ENCODE measurements at regions not wholly inside any gene's neighbourhood (a gene's known extent, or its start where the extent isn't known, plus 50 kb on each side); places are given as distances from the start of the nearest gene placed in this dataset.

DNA sequence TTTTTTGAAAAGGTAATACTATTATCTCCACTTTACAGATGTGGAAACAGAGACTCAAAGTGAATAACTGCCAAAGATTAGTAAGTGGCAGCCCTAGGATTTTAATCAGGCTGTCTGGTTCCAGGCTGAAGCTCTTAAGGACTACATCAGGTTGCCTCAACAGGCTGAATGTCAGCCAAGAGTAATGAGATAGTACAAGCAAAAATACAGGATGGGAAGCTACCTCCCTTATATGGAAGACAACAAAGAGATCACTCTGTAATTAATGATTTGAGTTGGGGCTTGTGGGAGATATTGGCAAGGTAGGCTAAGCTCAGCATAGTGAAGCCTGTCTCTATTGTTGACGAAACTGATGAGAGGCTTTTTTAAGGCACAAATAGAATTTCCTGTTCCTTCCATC is 323.1 kb downstream of the KCNJ3 start (continued):
- TF ChIP-seq ZNF138 (CRISPR knock-in tag; conservative IDR thresholded peaks at IDR 0.05) = no peak

DNA sequence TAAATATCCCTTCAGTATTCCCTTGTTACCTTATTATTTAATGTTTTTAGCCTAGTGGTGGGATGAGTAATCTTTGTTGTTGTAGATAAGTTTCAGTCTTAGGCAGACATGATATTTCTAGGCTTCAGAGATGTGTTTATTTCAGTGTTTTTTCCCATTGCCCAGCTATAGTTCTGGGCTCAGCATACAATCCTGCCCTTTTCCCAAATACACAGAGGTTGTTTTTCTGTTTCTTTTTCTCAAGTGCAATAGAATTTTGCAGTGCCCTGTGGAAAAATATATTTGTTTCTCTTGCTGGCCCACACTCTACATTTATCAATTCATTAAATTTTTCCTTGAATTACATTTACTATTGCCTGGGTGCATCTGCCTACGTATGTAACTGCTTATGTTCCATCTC is 321.8 kb downstream of the KCNJ3 start:
- H3K4me3 Mint-ChIP-seq = no peak overlapping the region
- no peak for ATAC-seq
- H3K27ac Mint-ChIP-seq = no peak overlapping the region
- POLR2A ChIA-PET = no interaction called here
- CTCF ChIA-PET = no interaction called here
- no peak for DNase-seq (ENCODE audit: low spot score)
- H3K36me3 Mint-ChIP-seq = no peaks in the 10 kb centered on the region
- TF ChIP-seq, protein P1, sequence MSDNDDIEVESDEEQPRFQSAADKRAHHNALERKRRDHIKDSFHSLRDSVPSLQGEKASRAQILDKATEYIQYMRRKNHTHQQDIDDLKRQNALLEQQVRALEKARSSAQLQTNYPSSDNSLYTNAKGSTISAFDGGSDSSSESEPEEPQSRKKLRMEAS (CRISPR knock-in tag; IDR thresholded peaks at IDR 0.05) = no peak
- TF ChIP-seq ZNF232 (CRISPR knock-in tag; IDR thresholded peaks at IDR 0.05) (no peak), ZNF423 (CRISPR knock-in tag; IDR thresholded peaks at IDR 0.05) (no peak), SP1 (CRISPR knock-in tag; conservative IDR thresholded peaks at IDR 0.05) (no peak), JAZF1 (CRISPR knock-in tag; IDR thresholded peaks at IDR 0.05) (no peak), NR3C1 (CRISPR knock-in tag; conservative IDR thresholded peaks at IDR 0.05; ENCODE audit: low read depth) (no peak), MXD4 (CRISPR knock-in tag; IDR thresholded peaks at IDR 0.05; ENCODE audit: borderline replicate concordance) (no peak), OVOL2 (CRISPR knock-in tag; IDR thresholded peaks at IDR 0.05; ENCODE audit: borderline replicate concordance) (no peak)
- TF ChIP-seq, protein P2, sequence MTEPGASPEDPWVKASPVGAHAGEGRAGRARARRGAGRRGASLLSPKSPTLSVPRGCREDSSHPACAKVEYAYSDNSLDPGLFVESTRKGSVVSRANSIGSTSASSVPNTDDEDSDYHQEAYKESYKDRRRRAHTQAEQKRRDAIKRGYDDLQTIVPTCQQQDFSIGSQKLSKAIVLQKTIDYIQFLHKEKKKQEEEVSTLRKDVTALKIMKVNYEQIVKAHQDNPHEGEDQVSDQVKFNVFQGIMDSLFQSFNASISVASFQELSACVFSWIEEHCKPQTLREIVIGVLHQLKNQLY (CRISPR knock-in tag; IDR thresholded peaks at IDR 0.05) = no peak
- TF ChIP-seq, protein P3, sequence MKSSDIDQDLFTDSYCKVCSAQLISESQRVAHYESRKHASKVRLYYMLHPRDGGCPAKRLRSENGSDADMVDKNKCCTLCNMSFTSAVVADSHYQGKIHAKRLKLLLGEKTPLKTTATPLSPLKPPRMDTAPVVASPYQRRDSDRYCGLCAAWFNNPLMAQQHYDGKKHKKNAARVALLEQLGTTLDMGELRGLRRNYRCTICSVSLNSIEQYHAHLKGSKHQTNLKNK (CRISPR knock-in tag; IDR thresholded peaks at IDR 0.05) = no peak
- TF ChIP-seq, protein P4, sequence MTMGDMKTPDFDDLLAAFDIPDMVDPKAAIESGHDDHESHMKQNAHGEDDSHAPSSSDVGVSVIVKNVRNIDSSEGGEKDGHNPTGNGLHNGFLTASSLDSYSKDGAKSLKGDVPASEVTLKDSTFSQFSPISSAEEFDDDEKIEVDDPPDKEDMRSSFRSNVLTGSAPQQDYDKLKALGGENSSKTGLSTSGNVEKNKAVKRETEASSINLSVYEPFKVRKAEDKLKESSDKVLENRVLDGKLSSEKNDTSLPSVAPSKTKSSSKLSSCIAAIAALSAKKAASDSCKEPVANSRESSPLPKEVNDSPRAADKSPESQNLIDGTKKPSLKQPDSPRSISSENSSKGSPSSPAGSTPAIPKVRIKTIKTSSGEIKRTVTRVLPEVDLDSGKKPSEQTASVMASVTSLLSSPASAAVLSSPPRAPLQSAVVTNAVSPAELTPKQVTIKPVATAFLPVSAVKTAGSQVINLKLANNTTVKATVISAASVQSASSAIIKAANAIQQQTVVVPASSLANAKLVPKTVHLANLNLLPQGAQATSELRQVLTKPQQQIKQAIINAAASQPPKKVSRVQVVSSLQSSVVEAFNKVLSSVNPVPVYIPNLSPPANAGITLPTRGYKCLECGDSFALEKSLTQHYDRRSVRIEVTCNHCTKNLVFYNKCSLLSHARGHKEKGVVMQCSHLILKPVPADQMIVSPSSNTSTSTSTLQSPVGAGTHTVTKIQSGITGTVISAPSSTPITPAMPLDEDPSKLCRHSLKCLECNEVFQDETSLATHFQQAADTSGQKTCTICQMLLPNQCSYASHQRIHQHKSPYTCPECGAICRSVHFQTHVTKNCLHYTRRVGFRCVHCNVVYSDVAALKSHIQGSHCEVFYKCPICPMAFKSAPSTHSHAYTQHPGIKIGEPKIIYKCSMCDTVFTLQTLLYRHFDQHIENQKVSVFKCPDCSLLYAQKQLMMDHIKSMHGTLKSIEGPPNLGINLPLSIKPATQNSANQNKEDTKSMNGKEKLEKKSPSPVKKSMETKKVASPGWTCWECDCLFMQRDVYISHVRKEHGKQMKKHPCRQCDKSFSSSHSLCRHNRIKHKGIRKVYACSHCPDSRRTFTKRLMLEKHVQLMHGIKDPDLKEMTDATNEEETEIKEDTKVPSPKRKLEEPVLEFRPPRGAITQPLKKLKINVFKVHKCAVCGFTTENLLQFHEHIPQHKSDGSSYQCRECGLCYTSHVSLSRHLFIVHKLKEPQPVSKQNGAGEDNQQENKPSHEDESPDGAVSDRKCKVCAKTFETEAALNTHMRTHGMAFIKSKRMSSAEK (CRISPR knock-in tag; IDR thresholded peaks at IDR 0.05; ENCODE audit: borderline replicate concordance) = no peak
- TF ChIP-seq, protein P5, sequence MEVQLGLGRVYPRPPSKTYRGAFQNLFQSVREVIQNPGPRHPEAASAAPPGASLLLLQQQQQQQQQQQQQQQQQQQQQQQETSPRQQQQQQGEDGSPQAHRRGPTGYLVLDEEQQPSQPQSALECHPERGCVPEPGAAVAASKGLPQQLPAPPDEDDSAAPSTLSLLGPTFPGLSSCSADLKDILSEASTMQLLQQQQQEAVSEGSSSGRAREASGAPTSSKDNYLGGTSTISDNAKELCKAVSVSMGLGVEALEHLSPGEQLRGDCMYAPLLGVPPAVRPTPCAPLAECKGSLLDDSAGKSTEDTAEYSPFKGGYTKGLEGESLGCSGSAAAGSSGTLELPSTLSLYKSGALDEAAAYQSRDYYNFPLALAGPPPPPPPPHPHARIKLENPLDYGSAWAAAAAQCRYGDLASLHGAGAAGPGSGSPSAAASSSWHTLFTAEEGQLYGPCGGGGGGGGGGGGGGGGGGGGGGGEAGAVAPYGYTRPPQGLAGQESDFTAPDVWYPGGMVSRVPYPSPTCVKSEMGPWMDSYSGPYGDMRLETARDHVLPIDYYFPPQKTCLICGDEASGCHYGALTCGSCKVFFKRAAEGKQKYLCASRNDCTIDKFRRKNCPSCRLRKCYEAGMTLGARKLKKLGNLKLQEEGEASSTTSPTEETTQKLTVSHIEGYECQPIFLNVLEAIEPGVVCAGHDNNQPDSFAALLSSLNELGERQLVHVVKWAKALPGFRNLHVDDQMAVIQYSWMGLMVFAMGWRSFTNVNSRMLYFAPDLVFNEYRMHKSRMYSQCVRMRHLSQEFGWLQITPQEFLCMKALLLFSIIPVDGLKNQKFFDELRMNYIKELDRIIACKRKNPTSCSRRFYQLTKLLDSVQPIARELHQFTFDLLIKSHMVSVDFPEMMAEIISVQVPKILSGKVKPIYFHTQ (CRISPR knock-in tag; IDR thresholded peaks at IDR 0.05) = no peak
- TF ChIP-seq, protein P6, sequence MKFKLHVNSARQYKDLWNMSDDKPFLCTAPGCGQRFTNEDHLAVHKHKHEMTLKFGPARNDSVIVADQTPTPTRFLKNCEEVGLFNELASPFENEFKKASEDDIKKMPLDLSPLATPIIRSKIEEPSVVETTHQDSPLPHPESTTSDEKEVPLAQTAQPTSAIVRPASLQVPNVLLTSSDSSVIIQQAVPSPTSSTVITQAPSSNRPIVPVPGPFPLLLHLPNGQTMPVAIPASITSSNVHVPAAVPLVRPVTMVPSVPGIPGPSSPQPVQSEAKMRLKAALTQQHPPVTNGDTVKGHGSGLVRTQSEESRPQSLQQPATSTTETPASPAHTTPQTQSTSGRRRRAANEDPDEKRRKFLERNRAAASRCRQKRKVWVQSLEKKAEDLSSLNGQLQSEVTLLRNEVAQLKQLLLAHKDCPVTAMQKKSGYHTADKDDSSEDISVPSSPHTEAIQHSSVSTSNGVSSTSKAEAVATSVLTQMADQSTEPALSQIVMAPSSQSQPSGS (CRISPR knock-in tag; IDR thresholded peaks at IDR 0.05; ENCODE audit: borderline replicate concordance, low read depth) = no peak
- H3K27me3 Mint-ChIP-seq (ENCODE audit: low read depth) = no peaks in the 10 kb centered on the region
- H3K9me3 Mint-ChIP-seq = no peaks in the 10 kb centered on the region
- no peaks in the 10 kb centered on the region; the same call in 1 of the 2 replicates for H3K4me1 Mint-ChIP-seq

DNA sequence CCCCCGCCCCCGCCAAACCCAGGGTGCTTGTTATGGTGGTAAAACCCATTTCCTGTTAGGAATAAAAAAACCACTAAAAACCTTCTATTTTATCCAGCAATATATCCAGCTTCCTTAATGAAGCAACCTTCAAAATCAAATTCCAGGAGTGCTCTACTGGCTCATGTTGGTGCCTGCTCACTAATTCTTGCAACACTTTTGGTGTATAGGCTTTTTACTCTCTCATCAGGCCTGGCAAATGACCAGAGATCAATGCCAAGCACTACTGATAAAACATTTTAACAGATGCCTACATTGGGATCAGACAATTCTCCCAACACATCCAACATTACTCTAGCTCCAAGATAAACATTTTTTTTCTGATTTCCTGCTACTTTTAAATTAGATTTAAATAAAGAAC is 312.4 kb downstream of the KCNJ3 start:
- Mint-ChIP-seq H3K4me1 (no peaks in the 10 kb centered on the region), H3K36me3 (no peaks in the 10 kb centered on the region), H3K9me3 (no peaks in the 10 kb centered on the region), H3K4me3 (no peak overlapping the region), H3K27ac (no peak overlapping the region), H3K27me3 (ENCODE audit: low read depth) (no peaks in the 10 kb centered on the region)
- ATAC-seq = no peak
- POLR2A ChIA-PET = no interaction called here
- no peak for DNase-seq (ENCODE audit: low spot score)
- CTCF ChIA-PET = no interaction called here
- TF ChIP-seq NR2C2 (CRISPR knock-in tag; IDR thresholded peaks at IDR 0.05) = no peak
- TF ChIP-seq EMX1 (CRISPR knock-in tag; IDR thresholded peaks at IDR 0.05) = no peak
- TF ChIP-seq TEAD4 (CRISPR knock-in tag; IDR thresholded peaks at IDR 0.05) = no peak
- TF ChIP-seq HMGA2 (CRISPR knock-in tag; IDR thresholded peaks at IDR 0.05) = no peak
- TF ChIP-seq CBFB (CRISPR knock-in tag; IDR thresholded peaks at IDR 0.05; ENCODE audit: low read depth) = no peak
- no peak for TF ChIP-seq SMAD4 (CRISPR knock-in tag; IDR thresholded peaks at IDR 0.05)
- no peak for TF ChIP-seq FOXK1 (CRISPR knock-in tag; IDR thresholded peaks at IDR 0.05)
- no peak for TF ChIP-seq MYBL2 (CRISPR knock-in tag; IDR thresholded peaks at IDR 0.05)
- TF ChIP-seq ESRRA (CRISPR knock-in tag; IDR thresholded peaks at IDR 0.05; ENCODE audit: borderline replicate concordance) = no peak
- no peak for TF ChIP-seq JUN (CRISPR knock-in tag; IDR thresholded peaks at IDR 0.05)
- TF ChIP-seq, protein P7, sequence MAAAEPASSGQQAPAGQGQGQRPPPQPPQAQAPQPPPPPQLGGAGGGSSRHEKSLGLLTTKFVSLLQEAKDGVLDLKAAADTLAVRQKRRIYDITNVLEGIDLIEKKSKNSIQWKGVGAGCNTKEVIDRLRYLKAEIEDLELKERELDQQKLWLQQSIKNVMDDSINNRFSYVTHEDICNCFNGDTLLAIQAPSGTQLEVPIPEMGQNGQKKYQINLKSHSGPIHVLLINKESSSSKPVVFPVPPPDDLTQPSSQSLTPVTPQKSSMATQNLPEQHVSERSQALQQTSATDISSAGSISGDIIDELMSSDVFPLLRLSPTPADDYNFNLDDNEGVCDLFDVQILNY (CRISPR knock-in tag; IDR thresholded peaks at IDR 0.05) = no peak
